CD14-positive monocyte (primary cell): ENCODE measurements at regions not wholly inside any gene's neighbourhood (a gene's known extent, or its start where the extent isn't known, plus 50 kb on each side); places are given as distances from the start of the nearest gene placed in this dataset.

ENCODE experiments used
- DNase-seq, 3 donors: peaks; one replicate each; pipeline ENCODE4 v3.0.0-alpha.2; 2011 to 2022
- H2AFZ ChIP-seq: 2 replicates; pipeline ENCODE4 v1.6.0; 2012; ENCODE audit warnings: mild to moderate bottlenecking, low read depth, low read length, inconsistent platforms; ENCODE audit not compliant: insufficient read depth, poor library complexity, severe bottlenecking
- H3K27ac ChIP-seq, 2 donors: 1 replicate in 1 of 2; 2 replicates in 1 of 2; pipeline ENCODE4 v1.5.1; 2012 to 2013; ENCODE audit warnings: low read length in 2 of 2, control low read depth in 1 of 2, inconsistent platforms in 1 of 2, low read depth in 1 of 2, mild to moderate bottlenecking in 1 of 2
- H3K27me3 ChIP-seq, 2 donors: one replicate each; pipeline versions ENCODE4 v1.6.0 to v1.6.1; 2011 to 2013; ENCODE audit warnings: low read length in 2 of 2; ENCODE audit not compliant: control insufficient read depth in 2 of 2, insufficient read depth in 2 of 2
- H3K36me3 ChIP-seq, 2 donors: replicated peaks in 1 of 2; 1 replicate in 1 of 2; 2 replicates in 1 of 2; pipeline versions ENCODE4 v1.5.1 to v1.6.1; 2012 to 2013; ENCODE audit warnings: low read length in 2 of 2, control low read depth in 1 of 2, inconsistent platforms in 1 of 2, mild to moderate bottlenecking in 1 of 2; ENCODE audit not compliant: insufficient read depth in 2 of 2, control insufficient read depth in 1 of 2
- H3K4me1 ChIP-seq, 2 donors: 1 replicate in 1 of 2; 2 replicates in 1 of 2; pipeline versions ENCODE4 v1.5.1 to v1.6.1; 2012 to 2013; ENCODE audit warnings: low read length in 2 of 2, control low read depth in 1 of 2, inconsistent platforms in 1 of 2, mild to moderate bottlenecking in 1 of 2, moderate library complexity in 1 of 2; ENCODE audit not compliant: insufficient read depth in 2 of 2, control insufficient read depth in 1 of 2
- H3K4me2 ChIP-seq: replicated peaks from 2 replicates; pipeline ENCODE3; 2012; ENCODE audit warnings: low read length, moderate library complexity, mild to moderate bottlenecking; ENCODE audit not compliant: poor library complexity, severe bottlenecking; ENCODE audit errors: extremely low read depth
- H3K4me3 ChIP-seq, 3 experiments: fragments of 200-600 bp in 1 of 3; sonication (generic) in 1 of 3; replicated peaks in 1 of 3; 1 replicate in 2 of 3; 2 replicates in 1 of 3; pipeline ENCODE4 v1.5.1; 2011 to 2013; ENCODE audit warnings: low read length in 3 of 3, mild to moderate bottlenecking in 3 of 3, control low read depth in 2 of 3, low read depth in 2 of 3, inconsistent platforms in 1 of 3, moderate library complexity in 1 of 3
- H3K79me2 ChIP-seq: 2 replicates; pipeline ENCODE4 v1.6.0; 2012; ENCODE audit warnings: mild to moderate bottlenecking, control low read depth, inconsistent platforms, low read length, moderate library complexity; ENCODE audit not compliant: insufficient read depth
- H3K9ac ChIP-seq: 2 replicates; pipeline ENCODE4 v1.6.0; 2017; ENCODE audit warnings: low read length, mild to moderate bottlenecking; ENCODE audit not compliant: insufficient read depth, poor library complexity, severe bottlenecking
- H3K9me3 ChIP-seq, 2 donors: replicated peaks in 1 of 2; 1 replicate in 1 of 2; 2 replicates in 1 of 2; pipeline versions ENCODE4 v1.5.1 to v1.6.1; 2012 to 2013; ENCODE audit warnings: low read length in 2 of 2, control low read depth in 1 of 2; ENCODE audit not compliant: control insufficient read depth in 1 of 2, insufficient read depth in 1 of 2
- H4K20me1 ChIP-seq: 2 replicates; pipeline ENCODE4 v1.6.0; 2012; ENCODE audit warnings: mild to moderate bottlenecking, low read length, control low read depth, moderate library complexity; ENCODE audit not compliant: insufficient read depth
- H3K27ac Mint-ChIP-seq, 7 donors: one replicate each; pipeline ENCODE4 v1.8.0; 2020; ENCODE audit warnings: mild to moderate bottlenecking in 7 of 7, mixed read lengths in 7 of 7, moderate library complexity in 6 of 7, inconsistent platforms in 2 of 7
- H3K27me3 Mint-ChIP-seq, 3 donors: one replicate each; pipeline ENCODE4 v1.8.0; 2021 to 2022; ENCODE audit warnings: low read depth in 3 of 3, mild to moderate bottlenecking in 3 of 3, mixed read lengths in 3 of 3, moderate library complexity in 3 of 3, inconsistent platforms in 1 of 3
- H3K36me3 Mint-ChIP-seq, 2 donors: one replicate each; pipeline ENCODE4 v1.8.0; 2020; ENCODE audit warnings: mixed read lengths in 2 of 2, inconsistent platforms in 1 of 2, mild to moderate bottlenecking in 1 of 2
- H3K4me1 Mint-ChIP-seq: one replicate; pipeline ENCODE4 v1.8.0; 2020; ENCODE audit warnings: mild to moderate bottlenecking, mixed read lengths
- H3K4me3 Mint-ChIP-seq, 2 donors: one replicate each; pipeline ENCODE4 v1.8.0; 2020; ENCODE audit warnings: mild to moderate bottlenecking in 2 of 2, mixed read lengths in 2 of 2, moderate library complexity in 1 of 2
- H3K9me3 Mint-ChIP-seq, 7 donors: one replicate each; pipeline ENCODE4 v1.8.0; 2020 to 2022; ENCODE audit warnings: mixed read lengths in 7 of 7, mild to moderate bottlenecking in 6 of 7, moderate library complexity in 6 of 7, inconsistent platforms in 2 of 7
- CTCF ChIP-seq: fragments of 200-600 bp; IDR thresholded peaks from one replicate; pipeline ENCODE4 v1.8.0; 2022; ENCODE audit warnings: antibody characterized with exemption, mild to moderate bottlenecking
- WGBS: methylation state at CpG from one replicate; pipeline ENCODE4 v1.1.5; 2013; ENCODE audit warnings: missing lambda C conversion rate; ENCODE audit not compliant: insufficient coverage; 5-methylcytosine and 5-hydroxymethylcytosine counted together
- intact Hi-C, 2 donors: fragments of 100-400 bp; cut with micrococcal nuclease; formaldehyde crosslinking; loops; one replicate each; pipeline versions ENCODE4 v1.15.0 to v1.15.1; 2023

GRCh38 chr2:2768476-2768875 is 437.4 kb upstream of the MYT1L start:
- no peak for DNase-seq
- Mint-ChIP-seq H3K36me3 (no peaks in the 10 kb centered on the region), H3K4me1 (no peaks in the 10 kb centered on the region), H3K9me3 (peaks cover 0 to 13% (median 3%) of the 10 kb centered on the region in 7 donors), H3K27ac (no peak overlapping the region), H3K27me3 (peaks cover 2 to 4% (median 3%) of the 10 kb centered on the region in 3 donors), H3K4me3 (no peak overlapping the region)
- 86% methylated on average over 4 of the region's 6 CpGs for WGBS
- Histone ChIP-seq H3K36me3 (no peaks in the 10 kb centered on the region), H2AFZ (no peak overlapping the region), H3K79me2 (no peaks in the 10 kb centered on the region), H3K4me1 (no peaks in the 10 kb centered on the region), H3K4me2 (no peak overlapping the region), H3K9me3 (peaks cover 0 to 5% of the 10 kb centered on the region in 2 donors), H3K9ac (no peak overlapping the region), H3K27ac (no peak overlapping the region), H4K20me1 (no peaks in the 10 kb centered on the region), H3K4me3 (no peak overlapping the region), H3K27me3 (no peaks in the 10 kb centered on the region)
- TF ChIP-seq CTCF, result no peak
- intact Hi-C loops, result no loop called here

- H3K4me3 Mint-ChIP-seq, result no peak overlapping the region
- H3K4me1 ChIP-seq, result no peaks in the 10 kb centered on the region
Measured at GRCh38 chr2:2767837-2768236, 436.8 kb upstream of the MYT1L start.

More at GRCh38 chr2:2767837-2768236, 436.8 kb upstream of the MYT1L start:
- Histone ChIP-seq H3K27ac (no peak overlapping the region), H4K20me1 (no peaks in the 10 kb centered on the region), H3K4me2 (no peak overlapping the region), H3K9me3 (no peaks in the 10 kb centered on the region), H3K27me3 (no peaks in the 10 kb centered on the region), H3K79me2 (no peaks in the 10 kb centered on the region), H3K4me3 (no peak overlapping the region), H3K9ac (no peak overlapping the region), H2AFZ (no peak overlapping the region), H3K36me3 (no peaks in the 10 kb centered on the region)
- no peak for TF ChIP-seq CTCF
- Mint-ChIP-seq H3K36me3 (no peaks in the 10 kb centered on the region), H3K27ac (no peak overlapping the region), H3K9me3 (peaks cover 0 to 13% (median 1%) of the 10 kb centered on the region in 7 donors), H3K27me3 (peaks cover 0 to 7% (median 3%) of the 10 kb centered on the region in 3 donors), H3K4me1 (no peaks in the 10 kb centered on the region)
- intact Hi-C loops, result no loop called here
- DNase-seq, result no peak
- WGBS, result 77% methylated on average over 8 of the region's 9 CpGs
